GM21515 (cell line): ENCODE measurements at regions not wholly inside any gene's neighbourhood (a gene's known extent, or its start where the extent isn't known, plus 50 kb on each side); places are given as distances from the start of the nearest gene placed in this dataset.

ENCODE experiments used
- ATAC-seq: cut with Tn5 transposase; IDR thresholded peaks from one replicate; pipeline ENCODE4 v1.9.1; 2021; ENCODE audit not compliant: unreplicated experiment

- ATAC-seq, result no peak
These were observed 289.2 kb downstream of the ZSWIM6 start for GRCh38 chr5:61621202-61621650.

GRCh38 chr5:61622156-61622555 lies 290.1 kb downstream of the ZSWIM6 start:
- no peak for ATAC-seq

DNA sequence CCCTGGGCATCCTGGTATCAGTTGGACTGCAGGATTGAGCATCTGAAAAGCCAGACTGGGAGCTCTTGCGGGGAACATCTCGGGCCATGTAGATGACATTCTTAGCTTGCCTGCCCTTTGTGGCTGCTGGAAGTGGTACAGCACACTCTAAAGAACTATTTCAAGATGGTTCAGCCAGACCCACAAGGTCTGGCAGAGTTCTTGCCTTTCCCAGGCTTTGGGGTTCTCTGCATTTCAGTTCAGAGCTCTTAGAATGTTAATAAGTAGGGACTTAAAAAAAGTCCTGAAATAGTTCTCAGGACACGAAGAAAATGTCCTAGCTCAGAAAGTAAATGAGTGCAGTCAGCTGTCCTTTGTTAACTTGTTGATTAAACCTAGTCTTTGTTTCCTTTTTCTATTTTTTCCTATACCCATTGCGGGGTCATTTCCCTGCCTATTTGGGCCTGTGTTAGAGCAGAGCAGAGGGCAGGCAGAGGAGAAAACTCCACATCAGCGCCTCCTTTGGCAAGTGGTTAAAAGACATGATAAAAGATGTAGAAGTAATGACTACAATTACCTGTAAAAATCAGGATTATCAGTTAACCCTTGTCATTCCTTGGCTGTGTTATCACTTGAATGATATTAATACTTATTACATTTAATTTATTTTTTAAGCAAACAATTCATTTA lies 291.5 kb downstream of the ZSWIM6 start:
- ATAC-seq, result no peak

DNA sequence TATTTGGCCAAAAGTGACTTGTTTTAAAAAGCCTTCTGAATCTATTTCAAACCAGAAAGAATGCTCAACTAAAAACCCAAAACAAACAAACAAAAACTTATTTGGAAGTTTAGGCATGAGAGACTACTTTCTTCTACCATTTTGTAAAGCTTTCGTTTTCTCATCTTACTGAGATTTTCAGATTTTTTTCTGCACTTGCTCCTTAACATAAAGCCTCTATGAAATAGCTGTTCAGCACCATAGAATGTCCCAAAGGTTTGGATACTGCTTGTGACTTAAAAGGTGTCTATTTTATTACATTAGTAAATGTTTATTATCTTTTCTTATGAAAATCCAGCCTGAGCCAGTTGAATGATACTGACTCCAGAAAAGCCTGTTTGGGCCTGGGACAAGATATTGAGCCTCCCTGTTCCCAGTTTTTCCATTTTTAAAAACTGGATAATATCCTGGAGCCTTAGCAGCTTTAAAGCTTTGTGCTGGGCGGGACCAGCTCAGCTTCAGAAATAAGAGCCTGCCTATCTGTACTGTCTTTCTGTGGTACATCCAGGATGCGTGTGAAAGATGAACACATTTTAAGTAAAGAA lies 292.6 kb downstream of the ZSWIM6 start:
- ATAC-seq, result no peak

DNA sequence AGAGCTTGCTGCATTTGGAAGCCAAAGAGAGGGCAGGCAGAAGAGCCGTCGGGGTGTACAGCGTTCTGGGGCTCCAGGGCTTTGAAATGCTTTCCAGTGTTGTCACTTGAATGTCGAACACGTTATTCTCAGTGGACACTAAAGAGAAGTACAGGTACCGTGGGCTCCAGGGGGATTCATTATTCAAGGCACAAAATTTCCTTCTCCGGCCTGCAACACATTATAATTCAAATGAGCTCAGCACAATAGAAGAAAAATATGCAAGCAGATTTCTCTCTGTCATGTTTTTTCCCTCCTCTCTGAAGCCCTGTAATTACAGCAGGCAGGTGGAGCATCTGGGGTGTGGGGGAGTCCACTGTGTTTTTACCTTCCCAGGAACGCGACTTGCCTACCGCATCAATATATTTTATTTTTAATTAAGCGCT lies 293.1 kb downstream of the ZSWIM6 start:
- no peak for ATAC-seq

DNA sequence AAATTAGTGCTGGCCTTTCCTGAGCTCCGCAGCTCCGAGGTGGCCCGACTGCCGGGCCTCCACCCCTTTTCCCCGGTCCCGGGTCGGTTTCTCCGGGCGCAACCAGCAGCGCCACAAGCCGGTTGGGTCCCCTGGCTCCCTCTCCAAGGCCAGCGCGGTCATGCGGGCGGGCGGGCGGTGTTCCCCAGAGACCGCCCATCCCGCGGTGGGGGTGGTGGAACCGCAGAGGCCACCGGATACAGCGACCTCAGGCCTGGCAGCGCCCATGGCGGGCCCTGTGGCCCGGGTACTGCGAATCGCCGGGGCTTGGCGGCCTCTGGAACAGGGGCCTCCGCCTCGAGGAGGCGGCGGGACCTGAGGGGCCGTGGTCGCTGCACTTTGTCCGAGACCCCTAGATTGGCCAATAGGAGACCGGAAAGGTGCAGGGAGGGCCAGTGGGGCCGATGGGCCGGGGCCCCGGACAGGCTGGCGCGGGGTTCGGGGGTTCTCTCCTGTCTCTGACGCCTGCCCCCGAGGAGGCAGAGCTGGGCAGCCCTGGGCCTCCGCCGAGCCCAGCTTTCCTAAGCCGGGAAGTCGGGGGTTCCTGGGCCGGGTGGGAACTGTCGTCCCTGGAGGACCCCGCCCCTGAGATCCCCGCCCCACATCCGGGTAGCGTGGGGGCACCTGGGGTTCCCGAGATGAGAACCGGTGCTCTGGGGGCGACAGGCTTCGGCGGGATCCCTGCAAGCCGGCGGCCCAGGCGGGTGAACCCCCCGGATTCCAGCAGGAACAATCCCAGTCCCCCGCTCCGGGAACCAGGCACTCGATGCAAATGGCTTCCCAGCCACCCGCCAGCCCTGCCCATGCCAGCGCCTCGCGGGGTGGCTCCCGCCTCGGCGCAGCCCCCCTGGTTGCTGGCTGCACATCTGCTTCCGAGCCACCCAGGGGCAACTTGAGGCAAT lies 293.9 kb downstream of the ZSWIM6 start:
- ATAC-seq, result no peak

- no peak for ATAC-seq
These were observed 294.7 kb downstream of the ZSWIM6 start for GRCh38 chr5:61626639-61627282.

GRCh38 chr5:61627531-61627930 lies 295.5 kb downstream of the ZSWIM6 start:
- no peak for ATAC-seq

DNA sequence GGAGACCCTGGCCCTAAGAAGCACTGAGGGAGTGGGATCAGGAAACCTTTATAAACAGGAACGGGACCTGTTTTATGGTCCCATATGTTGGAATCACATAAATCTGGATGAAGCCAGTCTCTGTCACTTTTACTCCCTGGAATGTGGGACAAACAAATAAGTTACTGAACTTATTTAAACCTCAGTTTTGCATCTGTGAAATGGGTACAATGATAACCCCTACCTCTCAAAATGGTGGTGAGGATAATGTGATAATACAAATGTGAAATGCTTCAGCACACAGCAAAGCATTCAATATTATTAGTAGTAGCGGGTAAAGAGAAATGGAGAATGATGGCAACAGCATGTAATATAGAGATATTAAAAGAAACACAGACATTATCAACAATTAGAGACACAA lies 298.9 kb downstream of the ZSWIM6 start:
- ATAC-seq, result no peak

- ATAC-seq, result no peak
These were observed 299.4 kb downstream of the ZSWIM6 start for GRCh38 chr5:61631438-61631941.

- ATAC-seq, result no peak
These were observed 300.0 kb downstream of the ZSWIM6 start for GRCh38 chr5:61632064-61632463.

DNA sequence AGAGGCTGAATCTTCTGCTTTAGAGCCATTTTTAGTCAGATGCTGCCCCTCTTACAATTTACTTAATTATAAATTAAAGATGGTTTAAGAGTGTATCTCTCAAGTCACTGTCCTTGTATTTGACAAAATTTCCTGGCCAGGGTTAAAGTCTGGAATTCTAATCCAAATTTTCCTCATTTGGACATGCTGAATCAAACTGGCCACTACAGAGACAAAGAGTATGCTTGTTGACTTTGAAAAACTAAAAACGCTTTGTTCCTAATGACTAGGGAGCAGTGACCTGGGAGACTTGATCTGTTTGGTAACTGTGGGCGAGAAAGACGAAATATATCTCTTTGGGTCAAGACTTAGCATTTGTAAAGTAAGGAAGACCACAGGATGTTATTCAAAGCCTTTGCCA lies 303.2 kb downstream of the ZSWIM6 start:
- no peak for ATAC-seq

- ATAC-seq, result no peak
These were observed 305.5 kb downstream of the ZSWIM6 start for GRCh38 chr5:61637566-61637965.

DNA sequence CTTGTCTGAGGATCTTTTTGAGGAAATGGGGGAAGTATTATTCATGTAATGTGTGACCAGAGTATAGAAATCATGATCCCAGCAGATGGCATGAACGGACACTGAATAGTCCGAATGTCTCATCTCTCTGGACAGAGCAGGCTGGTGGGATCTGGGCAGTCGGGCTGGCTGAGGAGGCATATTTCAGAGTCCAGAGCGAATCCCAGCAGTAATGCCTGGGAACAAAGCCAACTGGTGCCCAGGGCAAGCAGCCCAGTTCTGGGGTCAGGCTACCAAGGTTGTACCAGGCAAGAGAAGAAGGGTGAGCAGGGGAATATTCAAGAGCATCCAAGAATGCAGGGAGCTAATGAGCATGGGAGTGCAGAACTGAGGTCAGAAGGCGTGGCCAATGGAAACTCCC lies 306.4 kb downstream of the ZSWIM6 start:
- ATAC-seq, result no peak

DNA sequence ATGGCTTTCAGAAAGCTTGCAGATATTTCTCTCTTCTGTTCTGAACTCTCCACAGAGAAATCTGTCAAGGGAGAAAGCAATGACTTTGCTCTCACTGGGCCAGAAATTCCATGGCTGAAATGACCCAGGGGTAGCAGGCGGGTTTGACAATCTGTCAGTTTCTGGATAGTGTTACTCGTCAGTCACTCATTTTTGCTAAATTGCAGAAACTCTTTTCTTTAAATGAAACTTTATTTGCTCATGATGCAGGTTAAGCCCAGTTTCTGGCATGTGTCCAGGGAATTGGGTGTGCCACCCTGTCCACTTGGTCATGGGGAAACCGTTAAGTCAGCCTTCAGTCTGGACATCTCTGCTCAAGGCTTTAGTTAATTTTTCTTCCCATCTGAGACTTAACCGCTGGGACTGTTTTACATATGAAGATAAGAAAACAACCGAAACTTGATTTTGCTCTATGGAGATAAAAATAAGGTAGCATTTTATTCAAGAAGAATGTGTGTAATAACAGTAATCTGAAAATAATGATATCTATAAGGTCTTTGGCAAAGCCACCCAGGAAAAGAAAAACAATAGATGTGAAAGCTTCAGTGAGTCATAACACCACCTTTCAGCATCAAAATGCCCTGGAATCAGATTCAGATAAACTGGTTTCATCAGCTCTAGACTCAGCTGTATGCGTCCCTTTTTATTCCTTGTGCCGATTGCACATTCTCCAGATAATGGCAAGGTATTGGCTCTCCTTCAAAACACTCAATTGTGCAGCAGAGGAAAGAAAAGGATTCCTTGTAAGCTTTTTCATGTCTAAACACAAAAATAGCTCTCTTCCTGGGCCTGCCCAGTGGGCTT lies 308.3 kb downstream of the ZSWIM6 start:
- ATAC-seq, result no peak

DNA sequence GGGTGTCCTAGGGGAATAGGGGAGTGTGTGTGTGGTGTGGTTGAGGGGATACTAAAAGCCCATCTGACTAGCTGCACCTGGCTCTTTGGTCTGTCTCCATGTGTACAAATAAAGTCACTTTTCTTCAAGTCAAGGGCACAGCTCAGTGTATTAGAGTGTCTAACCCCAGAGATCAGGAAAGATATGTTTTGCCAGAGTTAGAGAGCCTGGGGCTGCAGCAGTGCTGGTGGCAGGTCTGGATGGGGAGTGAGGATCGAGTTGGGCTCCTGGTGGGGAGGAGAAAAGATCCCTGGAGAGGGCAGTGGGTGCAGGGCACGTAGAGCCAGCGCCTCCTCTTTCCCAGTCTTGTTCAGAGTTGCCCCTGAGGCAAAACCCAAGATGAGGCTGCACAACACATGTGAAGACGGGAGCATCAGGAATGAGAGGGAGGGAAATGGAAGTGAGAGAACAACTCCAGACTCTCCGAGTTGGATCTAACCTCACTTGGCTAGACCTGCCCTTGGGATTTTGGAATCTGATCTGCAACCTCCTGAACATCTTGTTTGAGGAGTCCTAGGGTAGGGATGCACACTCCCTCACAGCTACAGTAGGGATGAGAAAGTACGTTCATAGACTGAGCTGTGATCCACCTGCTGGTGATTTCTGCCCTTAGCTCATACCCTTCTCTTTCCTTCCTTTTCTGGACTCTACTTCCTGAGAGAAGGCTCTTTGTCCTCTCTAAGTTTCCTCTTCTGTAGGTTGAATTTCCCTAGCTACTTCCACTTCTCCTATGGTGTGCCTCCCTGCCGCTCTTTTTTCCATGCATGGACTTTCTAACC lies 309.9 kb downstream of the ZSWIM6 start:
- no peak for ATAC-seq

GRCh38 chr5:61647672-61648071 lies 315.6 kb downstream of the ZSWIM6 start:
- ATAC-seq, result no peak

GRCh38 chr5:61649231-61649630 lies 317.2 kb downstream of the ZSWIM6 start:
- no peak for ATAC-seq

DNA sequence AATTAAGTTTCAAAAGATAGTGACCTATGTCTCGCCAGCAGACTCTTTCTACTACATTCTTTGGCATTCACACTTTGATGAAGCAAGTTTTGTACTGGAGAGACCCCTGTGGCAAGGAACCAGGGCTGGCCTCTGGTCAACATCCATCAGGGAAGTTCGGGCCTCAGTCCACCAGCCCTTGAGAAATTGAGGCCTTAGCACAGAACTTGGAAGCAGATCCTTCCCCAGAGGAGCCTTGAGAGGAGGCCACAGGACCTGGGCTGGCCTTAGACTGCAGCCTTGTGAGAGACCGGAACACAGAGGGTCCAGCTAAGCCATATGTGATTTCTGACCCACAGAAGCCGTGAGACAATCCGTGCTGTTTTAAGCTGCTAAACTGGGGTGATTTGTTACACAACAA lies 317.9 kb downstream of the ZSWIM6 start:
- no peak for ATAC-seq
